Common myeloid progenitor, CD34-positive (primary cell): ENCODE measurements at regions not wholly inside any gene's neighbourhood (a gene's known extent, or its start where the extent isn't known, plus 50 kb on each side); places are given as distances from the start of the nearest gene placed in this dataset.

Experiments
- CTCF ChIA-PET: fragments of 350-600 bp; sonication (Branson Sonifier 250); formaldehyde crosslinking; loops from one replicate; lab custom pipeline; 2021; ENCODE audit warnings: antibody characterized with exemption; lab: Charles Lee
- POLR2A ChIA-PET: fragments of 350-600 bp; sonication (Branson Sonifier 250); formaldehyde crosslinking; loops from one replicate; lab custom pipeline; 2021; ENCODE audit warnings: antibody characterized with exemption; lab: Charles Lee
- DNase-seq, 3 donors: peaks; one replicate each; pipeline versions ENCODE4 v3.0.0 to v3.0.0-alpha.2; 2013
- H3K27ac ChIP-seq, 2 experiments: 1 replicate in 1 of 2; 2 replicates in 1 of 2; pipeline ENCODE4 v1.7.0; 2013; ENCODE audit warnings: inconsistent platforms in 2 of 2, low read length in 2 of 2, mild to moderate bottlenecking in 2 of 2, low read depth in 1 of 2, moderate library complexity in 1 of 2; ENCODE audit not compliant: severe bottlenecking in 2 of 2, insufficient read depth in 1 of 2, poor library complexity in 1 of 2
- H3K27me3 ChIP-seq, 5 experiments: replicated peaks in 2 of 5; 1 replicate in 3 of 5; 2 replicates in 2 of 5; pipeline versions ENCODE4 v1.6.1 to v1.7.0; 2013; ENCODE audit warnings: low read length in 4 of 5, mild to moderate bottlenecking in 2 of 5, moderate library complexity in 2 of 5, inconsistent platforms in 1 of 5; ENCODE audit not compliant: insufficient read depth in 5 of 5, control insufficient read depth in 4 of 5
- H3K36me3 ChIP-seq, 4 experiments: 1 replicate in 2 of 4; 2 replicates in 2 of 4; pipeline versions ENCODE4 v1.6.1 to v1.7.0; 2013; ENCODE audit warnings: low read length in 3 of 4, control low read depth in 1 of 4, mild to moderate bottlenecking in 1 of 4; ENCODE audit not compliant: control insufficient read depth in 4 of 4, insufficient read depth in 4 of 4
- H3K4me1 ChIP-seq, 4 experiments: 1 replicate in 3 of 4; 2 replicates in 1 of 4; pipeline versions ENCODE4 v1.6.1 to v1.7.1; 2013; ENCODE audit warnings: low read length in 3 of 4, mild to moderate bottlenecking in 3 of 4, control low read depth in 1 of 4, inconsistent platforms in 1 of 4, moderate library complexity in 1 of 4; ENCODE audit not compliant: control insufficient read depth in 4 of 4, insufficient read depth in 4 of 4; ENCODE audit errors: control extremely low read depth in 1 of 4
- H3K4me3 ChIP-seq, 7 experiments: 1 replicate in 4 of 7; 2 replicates in 3 of 7; pipeline versions ENCODE4 v1.5.1 to v1.7.0; 2013; ENCODE audit warnings: mild to moderate bottlenecking in 7 of 7, low read length in 6 of 7, moderate library complexity in 6 of 7, inconsistent platforms in 2 of 7, low read depth in 2 of 7, control low read depth in 1 of 7; ENCODE audit not compliant: insufficient read depth in 4 of 7, control insufficient read depth in 1 of 7; ENCODE audit errors: extremely low read depth in 1 of 7
- H3K9me3 ChIP-seq, 5 experiments: 1 replicate in 4 of 5; 2 replicates in 1 of 5; pipeline versions ENCODE4 v1.6.1 to v1.7.1; 2013; ENCODE audit warnings: low read length in 4 of 5, mild to moderate bottlenecking in 2 of 5, inconsistent platforms in 1 of 5, low read depth in 1 of 5, moderate library complexity in 1 of 5; ENCODE audit not compliant: control insufficient read depth in 4 of 5, insufficient read depth in 2 of 5; ENCODE audit errors: control extremely low read depth in 1 of 5
- WGBS: methylation state at CpG from one replicate; pipeline ENCODE4 v1.1.5; 2013; ENCODE audit not compliant: insufficient coverage; 5-methylcytosine and 5-hydroxymethylcytosine counted together

DNA sequence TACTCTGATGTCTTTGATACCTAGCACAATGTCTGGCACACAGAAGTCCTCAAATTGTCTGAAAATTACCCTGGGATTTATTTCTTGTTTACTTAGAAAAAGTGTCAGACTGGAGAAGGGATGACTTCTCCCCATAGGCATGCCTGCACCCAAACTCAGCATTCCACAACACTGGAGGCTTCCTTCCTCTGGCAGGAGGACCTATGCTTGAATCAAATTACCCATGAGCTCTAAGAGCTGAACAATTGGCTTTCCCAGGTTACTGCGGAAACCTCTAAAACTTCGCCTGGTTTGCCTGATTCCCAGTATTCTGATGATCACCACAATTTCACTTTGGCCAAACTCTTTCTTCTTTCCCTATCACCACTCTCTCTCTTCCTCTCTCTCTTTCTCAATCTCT, 217.4 kb downstream of the DIPK2A start:
- DNase-seq = no peak
- H3K27me3 ChIP-seq = no peaks in the 10 kb centered on the region
- CTCF ChIA-PET = no interaction called here
- no peaks in the 10 kb centered on the region for H3K36me3 ChIP-seq
- WGBS = 100% methylated on average over 2 of the region's 2 CpGs
- H3K4me1 ChIP-seq = peaks cover 0 to 13% (median 0%) of the 10 kb centered on the region in 4 experiments
- H3K4me3 ChIP-seq = no peak overlapping the region
- POLR2A ChIA-PET = no interaction called here
- no peak overlapping the region for H3K27ac ChIP-seq
- H3K9me3 ChIP-seq = peaks cover 0 to 17% (median 1%) of the 10 kb centered on the region in 5 experiments

DNA sequence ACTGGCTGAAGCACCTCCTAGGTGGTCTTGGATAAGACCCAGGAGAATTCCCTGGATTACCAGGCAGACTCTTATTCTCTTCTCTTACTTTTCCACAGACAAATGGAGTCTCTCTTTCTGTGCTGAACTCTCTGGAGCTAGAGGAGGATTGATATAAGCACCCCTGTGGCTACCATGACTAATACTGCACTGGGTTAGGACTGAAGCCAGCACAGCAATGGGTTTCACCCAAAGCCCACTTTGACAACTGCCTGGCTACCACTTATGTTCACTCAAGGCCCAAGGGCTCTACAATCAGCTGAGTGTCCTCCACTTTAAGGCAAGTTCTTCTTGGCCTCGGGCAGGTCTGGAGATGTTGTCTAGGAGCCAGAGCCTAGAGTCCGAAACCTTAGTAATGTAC, 225.5 kb downstream of the DIPK2A start:
- H3K4me3 ChIP-seq = no peak overlapping the region
- no peak overlapping the region for H3K27ac ChIP-seq
- DNase-seq = no peak
- POLR2A ChIA-PET = no interaction called here
- H3K4me1 ChIP-seq = no peaks in the 10 kb centered on the region
- H3K27me3 ChIP-seq = no peaks in the 10 kb centered on the region
- CTCF ChIA-PET = no interaction called here
- H3K9me3 ChIP-seq = peaks cover 0 to 15% (median 2%) of the 10 kb centered on the region in 5 experiments
- H3K36me3 ChIP-seq = no peaks in the 10 kb centered on the region
- 100% methylated on average over 2 of the region's 2 CpGs for WGBS

DNA sequence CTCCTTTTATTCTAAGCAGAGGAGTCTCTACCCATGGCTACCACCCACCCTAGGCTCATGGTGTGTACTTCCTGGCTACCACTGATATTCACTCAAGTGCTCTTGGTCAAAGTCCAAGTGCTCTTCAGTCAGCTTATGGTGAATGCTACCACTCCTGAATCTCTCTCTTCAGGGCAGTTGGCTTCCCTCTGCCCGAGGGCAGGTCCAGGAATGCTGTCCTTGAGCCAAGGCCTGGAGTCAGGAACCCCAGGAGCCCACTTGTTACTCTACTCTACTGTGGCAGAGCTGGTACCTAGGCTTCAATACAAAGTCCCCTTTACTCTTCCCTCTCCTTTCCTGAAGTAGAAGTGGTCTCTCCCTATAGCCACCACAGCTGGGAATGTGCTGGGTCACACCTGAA, 226.0 kb downstream of the DIPK2A start:
- CTCF ChIA-PET = no interaction called here
- WGBS = no CpG with 5 or more reads among the region's 1 CpG

DNA sequence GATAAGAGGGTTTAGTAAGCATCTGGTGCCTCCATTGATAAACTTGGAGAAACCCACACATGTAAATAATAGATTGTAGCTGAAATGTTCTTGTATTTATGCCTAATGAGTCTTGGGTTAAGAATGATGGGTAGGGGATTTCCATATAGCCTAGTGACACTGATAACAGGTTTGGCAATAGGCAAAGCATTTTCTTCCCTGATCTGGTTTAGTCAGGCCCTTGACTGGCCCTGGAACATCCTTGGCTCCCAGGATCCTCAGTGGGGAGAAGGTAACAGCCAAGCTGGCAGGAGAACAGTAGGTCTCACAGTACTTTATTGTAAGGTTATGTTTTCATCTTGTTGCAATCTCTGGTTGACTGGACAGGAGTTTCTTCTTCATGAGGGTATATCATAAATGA, 228.4 kb downstream of the DIPK2A start:
- ChIA-PET CTCF (no interaction called here), POLR2A (no interaction called here)
- no peak overlapping the region for H3K27ac ChIP-seq
- peaks cover 0 to 7% (median 0%) of the 10 kb centered on the region in 5 experiments for H3K9me3 ChIP-seq
- H3K4me3 ChIP-seq = no peak overlapping the region
- H3K27me3 ChIP-seq = no peaks in the 10 kb centered on the region
- H3K4me1 ChIP-seq = no peaks in the 10 kb centered on the region
- peak in 1 of 3 donors; percentile 1 for DNase-seq
- no peaks in the 10 kb centered on the region for H3K36me3 ChIP-seq

More for the DNA sequence above, 226.0 kb downstream of the DIPK2A start:
- no peaks in the 10 kb centered on the region for H3K27me3 ChIP-seq
- POLR2A ChIA-PET = no interaction called here
- peaks cover 0 to 15% (median 2%) of the 10 kb centered on the region in 5 experiments for H3K9me3 ChIP-seq
- no peaks in the 10 kb centered on the region for H3K4me1 ChIP-seq
- H3K36me3 ChIP-seq = no peaks in the 10 kb centered on the region
- no peak for DNase-seq
- H3K27ac ChIP-seq = no peak overlapping the region
- H3K4me3 ChIP-seq = no peak overlapping the region

DNA sequence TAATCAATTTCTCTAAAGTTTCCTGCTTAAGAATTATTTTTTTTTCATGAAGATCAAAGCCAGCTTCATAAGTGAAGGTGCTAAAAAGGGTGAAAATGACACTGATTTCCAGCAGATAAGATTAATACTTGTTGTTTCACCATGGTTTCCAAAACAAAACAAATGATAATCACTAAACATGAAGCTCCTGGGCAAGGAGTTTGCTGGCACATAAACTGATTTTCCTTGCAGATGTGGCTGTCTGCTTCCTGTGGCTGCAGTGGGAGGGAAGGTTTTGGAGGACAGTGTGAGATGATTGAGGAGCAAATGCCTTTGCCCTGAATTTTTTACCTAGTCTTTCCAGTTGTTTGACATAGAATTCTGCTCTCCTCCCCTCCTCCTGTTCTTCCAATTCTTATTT, 228.8 kb downstream of the DIPK2A start:
- H3K36me3 ChIP-seq = no peaks in the 10 kb centered on the region
- H3K27ac ChIP-seq = no peak overlapping the region
- H3K9me3 ChIP-seq = peaks cover 0 to 3% (median 0%) of the 10 kb centered on the region in 5 experiments
- POLR2A ChIA-PET = no interaction called here
- H3K27me3 ChIP-seq = no peaks in the 10 kb centered on the region
- H3K4me3 ChIP-seq = no peak overlapping the region
- no peak for DNase-seq
- H3K4me1 ChIP-seq = no peaks in the 10 kb centered on the region
- CTCF ChIA-PET = no interaction called here

DNA sequence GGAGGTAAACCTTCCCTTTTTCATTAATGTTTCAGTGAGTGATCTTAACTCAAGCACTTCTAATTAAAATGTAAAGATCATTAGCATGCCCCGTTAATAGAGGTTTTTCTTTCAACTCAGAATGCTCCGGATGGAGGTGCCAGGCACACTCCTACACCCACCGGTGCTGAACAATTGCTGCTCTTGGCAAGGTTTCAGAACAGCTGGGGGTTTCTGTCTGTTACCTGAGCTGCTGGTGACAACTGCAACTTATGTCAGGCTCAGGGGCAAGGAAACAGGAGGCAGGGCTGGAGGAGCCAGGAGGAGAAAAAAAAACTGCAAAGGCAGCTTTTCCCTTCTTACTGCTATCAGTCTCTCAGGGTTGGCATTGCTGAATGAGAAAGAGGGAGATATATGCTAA, 250.1 kb downstream of the DIPK2A start:
- H3K4me1 ChIP-seq = no peaks in the 10 kb centered on the region
- no peaks in the 10 kb centered on the region for H3K27me3 ChIP-seq
- POLR2A ChIA-PET = no interaction called here

DNA sequence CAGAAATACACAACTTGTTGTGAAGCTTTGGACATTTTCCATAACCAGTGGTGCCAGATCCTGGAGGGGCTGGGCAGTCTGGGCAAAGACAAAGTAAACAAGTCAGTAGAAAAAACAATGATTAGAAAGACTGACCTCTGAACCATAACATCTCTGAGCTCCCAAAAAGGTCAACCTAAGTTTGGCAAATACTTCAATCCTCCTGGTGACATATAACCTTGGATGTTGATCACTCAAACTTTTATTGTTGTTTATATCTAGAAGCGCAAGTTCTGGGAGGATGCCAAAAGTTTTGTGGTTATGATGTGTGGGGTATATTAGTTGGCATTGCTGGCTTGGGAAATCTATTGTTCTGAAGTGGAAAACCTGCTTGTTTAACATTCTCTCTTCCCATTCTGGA, 257.7 kb downstream of the DIPK2A start:
- WGBS = no CpG with 5 or more reads among the region's 1 CpG
- POLR2A ChIA-PET = no interaction called here

More for the DNA sequence above, 250.1 kb downstream of the DIPK2A start:
- H3K9me3 ChIP-seq = peaks cover 0 to 1% (median 0%) of the 10 kb centered on the region in 5 experiments
- no peak for DNase-seq
- no peak overlapping the region for H3K27ac ChIP-seq
- H3K4me3 ChIP-seq = no peak overlapping the region
- H3K36me3 ChIP-seq = no peaks in the 10 kb centered on the region
- CTCF ChIA-PET = no interaction called here
- WGBS = 100% methylated on average over 1 of the region's 3 CpGs

More for the DNA sequence above, 257.7 kb downstream of the DIPK2A start:
- no peak overlapping the region for H3K4me3 ChIP-seq
- H3K36me3 ChIP-seq = no peaks in the 10 kb centered on the region
- CTCF ChIA-PET = interaction anchor here (0.7 kb wide), 1 partner anchor 509 kb away, joined by 3 read pairs; no protein-coding TSS in a partner anchor
- H3K9me3 ChIP-seq = peaks cover 0 to 1% (median 0%) of the 10 kb centered on the region in 5 experiments
- no peak for DNase-seq
- H3K27ac ChIP-seq = no peak overlapping the region
- no peaks in the 10 kb centered on the region for H3K4me1 ChIP-seq
- H3K27me3 ChIP-seq = peaks cover 0 to 5% (median 0%) of the 10 kb centered on the region in 5 experiments
